GM21717 (cell line): ENCODE measurements at regions not wholly inside any gene's neighbourhood (a gene's known extent, or its start where the extent isn't known, plus 50 kb on each side); places are given as distances from the start of the nearest gene placed in this dataset.

Experiments
- ATAC-seq: cut with Tn5 transposase; IDR thresholded peaks from one replicate; pipeline ENCODE4 v1.9.1; 2021; ENCODE audit warnings: mild to moderate bottlenecking, moderate library complexity; ENCODE audit not compliant: unreplicated experiment

DNA sequence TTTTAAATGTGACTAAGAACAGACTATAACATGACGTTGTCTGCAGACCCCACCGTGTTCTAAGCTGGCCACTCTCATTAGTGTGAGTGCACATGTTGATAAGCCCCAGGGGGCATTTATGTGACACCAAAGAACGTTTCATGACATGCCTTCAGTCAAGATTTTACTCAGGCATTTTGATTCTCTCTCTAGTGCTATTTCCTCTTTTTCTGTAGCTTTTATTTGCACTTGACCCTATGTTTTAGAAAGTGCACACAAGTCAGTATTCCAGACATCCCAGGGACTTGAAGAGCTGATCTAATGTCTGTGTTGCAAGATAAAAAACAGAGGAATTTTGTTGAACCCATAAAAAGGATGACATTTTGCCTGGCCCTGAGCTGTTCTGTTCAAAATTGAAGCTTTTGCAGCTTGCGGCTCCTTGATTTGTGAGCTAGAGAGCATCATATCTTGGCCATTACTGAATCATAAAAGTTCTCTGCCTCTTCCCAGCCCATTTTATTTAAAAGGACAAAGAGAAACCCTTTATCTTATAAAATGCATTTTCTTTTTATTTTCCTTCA lies 80.9 kb upstream of the TYRP1 start:
- no peak for ATAC-seq

DNA sequence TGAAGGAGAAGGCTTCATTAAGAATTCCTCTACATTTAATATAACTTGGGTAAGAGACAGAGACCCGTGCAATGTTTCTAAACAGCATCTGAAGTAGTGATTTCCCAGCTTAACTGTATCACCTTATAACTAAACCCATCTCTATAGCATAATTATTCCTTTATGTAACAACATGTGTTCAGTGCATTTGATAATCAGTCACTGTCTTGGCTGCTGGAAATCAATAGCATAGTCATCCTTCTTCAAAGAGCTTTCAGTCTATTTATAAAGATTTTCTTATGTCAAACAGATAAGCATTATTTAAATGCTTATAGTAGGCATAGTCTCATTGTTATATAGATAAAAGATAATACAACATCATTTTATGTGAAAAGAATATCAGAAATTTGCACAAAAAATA lies 80.1 kb upstream of the TYRP1 start:
- no peak for ATAC-seq

DNA sequence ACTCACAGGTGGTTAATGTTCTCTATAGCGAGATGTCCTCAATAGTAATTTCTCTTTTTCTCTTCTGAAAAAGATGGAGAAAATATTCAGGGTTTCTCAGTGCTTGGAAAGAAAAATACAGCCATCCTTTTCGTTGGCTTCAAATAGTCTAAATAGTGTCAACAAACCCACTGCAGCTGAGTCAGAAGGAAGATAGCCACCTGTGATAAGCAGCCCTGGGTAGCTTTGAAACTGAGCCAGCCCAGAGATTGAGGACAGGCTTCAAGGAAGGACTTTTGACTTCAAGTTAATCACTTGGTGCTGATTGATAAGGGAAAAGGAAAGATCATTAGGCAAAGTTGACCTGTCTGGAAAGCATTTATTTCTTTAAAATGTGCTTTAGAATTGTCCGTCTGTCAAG lies 78.7 kb upstream of the TYRP1 start:
- no peak for ATAC-seq

DNA sequence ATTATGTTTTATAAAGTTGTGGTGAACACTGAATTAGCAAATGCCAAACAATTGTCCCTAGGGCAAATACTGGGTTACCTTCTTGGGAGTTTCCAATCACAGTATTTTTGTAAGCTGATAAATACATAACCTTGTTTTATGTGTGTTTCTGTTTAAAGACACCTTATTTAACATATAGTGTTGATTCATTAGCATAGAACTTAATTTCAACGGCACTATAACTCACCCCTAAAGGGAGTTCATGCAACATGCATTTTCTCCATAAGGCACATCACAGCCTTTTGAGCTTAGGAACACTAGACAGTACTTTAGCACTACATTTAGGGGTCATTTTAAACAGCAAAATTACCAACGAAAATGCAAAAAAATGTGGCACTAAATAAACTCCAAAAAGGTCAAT lies 74.2 kb upstream of the TYRP1 start:
- ATAC-seq: no peak

DNA sequence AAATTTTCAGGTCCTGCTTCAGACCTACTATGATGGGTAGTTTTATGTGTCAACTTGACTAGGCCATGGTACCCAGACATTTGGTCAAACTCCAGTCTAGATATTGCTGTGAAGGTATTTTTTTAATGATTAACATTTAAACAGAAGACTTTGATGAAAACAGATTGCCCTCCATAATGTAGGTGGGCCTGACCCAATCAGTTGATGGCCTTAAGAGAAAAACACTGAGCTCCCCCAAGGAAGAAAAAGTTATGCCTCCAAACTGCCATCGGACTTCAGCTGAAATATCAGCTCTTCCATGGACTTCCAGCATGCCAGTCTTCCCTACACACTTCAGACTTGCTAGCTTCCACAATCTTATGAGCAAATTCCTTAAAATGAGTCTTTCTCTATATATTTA lies 67.3 kb upstream of the TYRP1 start:
- no peak for ATAC-seq

- ATAC-seq: no peak
Observed at GRCh38 chr9:12627096-12627495, 66.1 kb upstream of the TYRP1 start.

DNA sequence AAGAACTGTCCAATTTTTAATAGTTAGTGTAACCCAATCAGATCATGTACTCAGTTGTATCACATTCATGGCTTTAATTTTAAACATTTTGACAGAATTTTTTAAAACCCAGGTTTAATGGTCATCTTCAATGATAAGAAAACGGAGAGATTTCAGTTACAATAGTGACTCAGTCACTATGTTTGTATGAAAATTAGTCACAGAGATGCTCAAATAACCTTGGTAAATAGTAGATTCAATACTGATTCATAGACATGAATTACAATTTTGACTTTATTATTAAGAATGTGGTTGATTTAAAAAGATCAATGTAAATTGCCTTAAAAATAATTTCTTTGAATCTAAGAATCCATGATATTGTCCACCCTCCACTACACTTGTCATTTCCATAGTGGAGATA lies 64.6 kb upstream of the TYRP1 start:
- ATAC-seq: no peak

GRCh38 chr9:12629067-12629466 lies 64.1 kb upstream of the TYRP1 start:
- no peak for ATAC-seq

- ATAC-seq: no peak
Observed at GRCh38 chr9:12631866-12632265, 61.3 kb upstream of the TYRP1 start.

- ATAC-seq: no peak
Observed at GRCh38 chr9:12633016-12633765, 60.0 kb upstream of the TYRP1 start.

DNA sequence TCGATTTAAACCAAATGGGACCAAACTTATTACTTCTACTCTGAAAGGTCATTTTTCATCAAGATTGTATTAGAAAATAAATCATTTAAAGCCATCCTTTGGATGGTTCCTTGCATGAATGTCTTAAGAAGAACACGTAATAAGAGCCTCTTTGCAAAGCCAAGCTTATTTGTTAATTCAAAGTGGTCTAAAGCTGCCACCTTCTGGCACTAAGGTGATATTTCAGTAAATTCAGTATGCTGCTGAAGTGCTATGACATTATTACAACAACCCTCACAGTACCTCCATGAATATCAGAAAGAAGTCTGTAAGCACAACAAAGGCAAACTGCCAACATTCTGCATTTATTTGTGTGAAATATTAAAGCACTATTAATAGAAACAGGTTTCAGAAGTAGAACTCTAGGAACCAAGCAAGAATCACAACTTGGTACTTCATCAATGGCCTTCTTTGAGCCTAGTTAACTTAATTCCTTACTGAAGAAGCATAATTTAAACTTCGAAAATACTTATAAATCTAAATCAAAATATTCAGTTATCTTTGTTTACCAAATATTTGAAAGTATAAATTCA lies 53.1 kb upstream of the TYRP1 start:
- peak; percentile 52 for ATAC-seq

GRCh38 chr9:12640866-12641636 lies 52.1 kb upstream of the TYRP1 start:
- no peak for ATAC-seq
